Jurkat, Clone E6-1 (cell line): ENCODE measurements at regions not wholly inside any gene's neighbourhood (a gene's known extent, or its start where the extent isn't known, plus 50 kb on each side); places are given as distances from the start of the nearest gene placed in this dataset.
A peak's percentile ranks its signal among the peaks of the same experiment; 100 is the strongest.

Experiments used
- DNase-seq: peaks from one replicate; pipeline ENCODE4 v3.0.0-alpha.2; 2011; ENCODE audit warnings: low read depth, low spot score
- H3K4me3 ChIP-seq: 2 replicates; pipeline ENCODE4 v1.5.1; 2011; ENCODE audit warnings: mild to moderate bottlenecking, low read length, control low read depth, moderate library complexity

DNA sequence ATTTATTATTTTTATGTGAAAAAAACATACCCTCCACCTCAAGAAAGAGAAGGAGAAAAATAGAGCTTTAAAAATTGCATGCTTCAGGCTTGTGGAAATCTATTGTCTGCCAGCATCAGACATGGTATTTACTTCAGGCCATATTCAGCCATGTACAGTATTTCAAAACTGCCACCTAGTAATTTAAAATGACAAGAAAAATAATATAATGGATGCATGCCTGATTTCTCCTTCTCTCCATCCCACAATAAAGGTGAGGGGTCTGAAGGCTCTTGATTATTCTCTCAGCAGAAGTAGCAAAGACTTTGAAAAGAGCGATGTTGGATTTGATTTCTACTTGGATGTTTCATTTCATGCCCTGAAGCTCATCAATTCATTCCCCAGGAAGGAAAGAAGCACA is 250.7 kb downstream of the TBC1D4 start:
- no peak for DNase-seq
- no peak overlapping the region for H3K4me3 ChIP-seq

- H3K4me3 ChIP-seq, result no peak overlapping the region
- DNase-seq, result peak; percentile 77
Observed at GRCh38 chr13:75226733-75227435, 255.1 kb downstream of the TBC1D4 start.

- no peak overlapping the region for H3K4me3 ChIP-seq
- DNase-seq, result no peak
Observed at GRCh38 chr13:75226092-75226491, 255.9 kb downstream of the TBC1D4 start.

GRCh38 chr13:75225288-75226032 is 256.5 kb downstream of the TBC1D4 start:
- no peak overlapping the region for H3K4me3 ChIP-seq
- DNase-seq, result peak; percentile 64

DNA sequence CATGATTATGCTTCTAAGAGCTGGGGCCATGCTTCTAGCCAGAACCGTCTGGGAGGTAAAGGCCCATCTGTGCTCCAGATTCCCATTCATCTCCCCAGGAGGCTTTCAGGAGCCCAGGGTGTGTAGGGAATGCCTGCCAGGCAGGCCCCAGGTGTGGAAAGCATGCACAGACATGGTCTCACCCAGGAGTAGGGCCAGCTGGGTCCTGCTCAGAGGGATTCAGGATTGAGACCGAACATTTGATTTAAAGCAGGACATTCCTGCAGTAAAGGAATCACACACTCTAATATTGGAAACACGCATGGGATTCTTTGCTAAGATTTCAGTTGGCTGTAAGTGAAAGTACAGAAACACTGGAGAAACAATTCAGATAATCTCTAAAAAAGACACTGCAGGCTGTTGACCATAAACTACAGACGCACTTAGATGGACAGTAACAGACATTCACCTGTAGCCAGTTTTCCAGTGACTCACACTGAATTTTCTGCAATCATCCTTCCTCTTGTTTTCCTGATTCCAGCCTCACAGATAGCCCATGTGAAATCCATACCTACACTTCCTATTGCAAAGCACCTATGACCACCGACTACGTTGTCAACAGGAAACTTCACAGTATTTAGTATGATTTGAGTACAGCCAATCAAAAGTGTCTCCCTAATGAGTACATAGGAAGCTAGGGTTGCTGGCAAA is 257.8 kb downstream of the TBC1D4 start:
- DNase-seq, result no peak
- H3K4me3 ChIP-seq, result no peak overlapping the region

DNA sequence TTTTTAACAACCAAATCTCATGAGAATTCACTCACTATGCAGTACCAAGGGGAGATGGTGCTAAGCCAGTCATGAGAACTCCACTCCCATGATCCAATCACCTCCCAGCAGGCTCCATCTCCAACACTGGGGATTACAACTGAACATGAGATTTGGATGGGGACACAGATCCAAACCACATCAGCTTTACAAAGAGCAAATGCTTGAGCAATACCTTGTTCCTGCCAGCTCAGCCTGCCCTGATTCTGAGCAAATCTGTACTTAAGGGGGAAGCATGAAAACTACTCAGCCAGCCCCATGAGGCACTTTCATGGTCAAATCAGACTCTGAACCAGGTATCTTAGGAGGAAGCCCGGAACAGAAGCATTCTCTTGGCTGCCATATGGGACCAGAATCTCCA is 259.9 kb downstream of the TBC1D4 start:
- H3K4me3 ChIP-seq, result no peak overlapping the region
- DNase-seq, result no peak

- no peak overlapping the region for H3K4me3 ChIP-seq
- DNase-seq, result no peak
Observed at GRCh38 chr13:75220861-75221260, 261.1 kb downstream of the TBC1D4 start.

GRCh38 chr13:75220238-75220542 is 261.8 kb downstream of the TBC1D4 start:
- no peak for DNase-seq
- H3K4me3 ChIP-seq, result no peak overlapping the region

- peak; percentile 38 for DNase-seq
- H3K4me3 ChIP-seq, result no peak overlapping the region
Observed at GRCh38 chr13:75219479-75220237, 262.3 kb downstream of the TBC1D4 start.

- DNase-seq, result no peak
- H3K4me3 ChIP-seq, result no peak overlapping the region
Observed at GRCh38 chr13:75217949-75218348, 264.0 kb downstream of the TBC1D4 start.

GRCh38 chr13:75216038-75216437 is 265.9 kb downstream of the TBC1D4 start:
- H3K4me3 ChIP-seq, result no peak overlapping the region
- no peak for DNase-seq

DNA sequence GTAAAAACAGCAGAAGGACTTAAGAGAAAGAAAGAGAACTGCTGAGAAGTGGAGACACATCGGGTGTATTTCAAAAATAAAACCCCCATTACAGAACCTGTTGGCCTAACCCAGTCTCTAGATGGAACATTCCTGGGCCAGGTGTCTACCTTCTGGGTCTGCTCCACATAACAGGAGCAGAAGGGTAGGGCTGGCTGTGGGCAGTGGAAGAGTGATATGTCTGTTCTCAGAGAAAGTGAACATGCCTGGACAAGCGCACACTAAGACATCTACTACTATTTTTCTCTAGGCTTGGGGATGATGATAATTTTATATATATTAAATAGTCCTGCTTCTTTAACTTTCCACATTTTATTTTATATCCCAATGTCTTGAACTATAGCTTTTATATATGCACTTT is 267.1 kb downstream of the TBC1D4 start:
- no peak overlapping the region for H3K4me3 ChIP-seq
- DNase-seq, result no peak

- DNase-seq, result no peak
- H3K4me3 ChIP-seq, result no peak overlapping the region
Observed at GRCh38 chr13:75202981-75203380, 279.0 kb downstream of the TBC1D4 start.

DNA sequence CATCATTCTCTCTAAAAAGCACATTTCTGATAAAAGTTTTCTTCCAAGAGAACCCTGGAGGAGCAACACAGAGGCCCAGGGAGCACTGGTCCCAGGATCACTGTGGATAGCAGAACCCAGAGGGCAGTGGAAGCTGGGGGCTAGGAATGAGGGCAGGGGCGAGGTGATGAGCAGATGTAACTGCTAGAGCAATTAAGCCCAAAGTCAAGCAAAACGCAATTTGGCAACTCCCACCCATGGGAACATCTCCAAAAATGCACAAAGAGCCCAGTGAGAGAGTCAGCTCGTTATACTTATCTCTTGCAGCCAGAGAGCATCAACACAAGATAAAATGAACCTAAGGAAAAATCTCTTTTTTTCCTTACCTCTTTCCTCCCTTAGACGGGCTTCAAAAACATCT is 284.2 kb downstream of the TBC1D4 start:
- no peak overlapping the region for H3K4me3 ChIP-seq
- DNase-seq, result no peak

- H3K4me3 ChIP-seq, result no peak overlapping the region
- no peak for DNase-seq
Observed at GRCh38 chr13:75196147-75196837, 285.7 kb downstream of the TBC1D4 start.

DNA sequence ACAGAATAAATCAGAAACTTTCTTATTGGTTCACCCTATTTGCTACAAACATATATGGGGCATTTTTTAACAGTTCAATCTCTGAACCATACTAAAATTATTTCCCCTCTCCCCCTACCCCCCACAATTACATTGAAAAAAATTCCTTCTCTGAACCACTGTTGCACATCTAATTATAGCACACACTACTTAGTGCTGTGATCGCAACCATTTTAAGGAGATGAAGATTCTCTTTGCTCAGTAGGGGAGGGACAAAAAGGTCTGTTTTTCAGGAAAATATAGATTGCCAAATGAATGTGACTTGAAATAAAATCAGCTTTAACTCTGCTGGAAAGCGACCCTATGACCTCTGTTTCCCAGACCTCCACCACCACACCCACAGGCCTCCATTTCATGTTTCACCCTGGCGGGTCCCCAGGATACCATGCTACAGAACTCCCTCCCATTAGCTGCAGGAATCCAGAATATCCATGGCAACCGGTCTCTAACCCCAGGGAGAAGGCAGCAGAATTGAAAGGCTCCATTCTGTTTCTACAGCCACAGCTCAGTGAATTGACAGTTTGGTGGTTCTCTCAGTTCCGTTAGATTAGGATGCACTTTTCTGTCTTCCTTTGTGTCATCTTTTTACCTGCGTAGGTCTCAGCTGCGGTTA is 286.3 kb downstream of the TBC1D4 start:
- no peak overlapping the region for H3K4me3 ChIP-seq
- DNase-seq, result no peak

GRCh38 chr13:75194717-75195462 is 287.1 kb downstream of the TBC1D4 start:
- DNase-seq, result no peak
- no peak overlapping the region for H3K4me3 ChIP-seq

GRCh38 chr13:75186379-75186778 is 295.6 kb downstream of the TBC1D4 start:
- no peak for DNase-seq
- no peak overlapping the region for H3K4me3 ChIP-seq
